GM20431 (cell line): ENCODE measurements at regions not wholly inside any gene's neighbourhood (a gene's known extent, or its start where the extent isn't known, plus 50 kb on each side); places are given as distances from the start of the nearest gene placed in this dataset.

Experiments used
- in situ Hi-C: fragments of 300-500 bp; cut with MseI, MboI; formaldehyde crosslinking; loops from one replicate; pipeline ENCODE4 v1.15.0; 2020; ENCODE audit warnings: low sequenced_read_pairs; ENCODE audit not compliant: unreplicated experiment

DNA sequence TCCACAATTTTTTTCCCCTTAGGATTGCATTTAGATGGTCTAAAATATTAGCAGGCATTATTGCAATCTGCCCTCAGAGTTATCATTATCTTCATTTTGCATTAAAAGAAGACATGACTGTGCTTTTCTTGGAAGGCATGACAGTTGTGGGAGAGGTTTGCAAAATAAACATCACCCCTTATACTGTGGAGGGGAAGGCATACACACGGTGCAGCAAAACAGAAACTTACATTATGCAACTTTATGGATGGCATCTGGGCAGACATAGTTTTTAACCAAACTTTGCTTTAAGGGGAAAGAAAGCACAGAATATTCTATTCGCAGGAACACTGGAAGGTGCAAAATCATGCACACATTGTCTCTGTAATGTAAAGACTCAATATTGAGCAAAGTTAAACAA lies 505.8 kb upstream of the ADAMTS16 start:
- in situ Hi-C loops: no loop called here

DNA sequence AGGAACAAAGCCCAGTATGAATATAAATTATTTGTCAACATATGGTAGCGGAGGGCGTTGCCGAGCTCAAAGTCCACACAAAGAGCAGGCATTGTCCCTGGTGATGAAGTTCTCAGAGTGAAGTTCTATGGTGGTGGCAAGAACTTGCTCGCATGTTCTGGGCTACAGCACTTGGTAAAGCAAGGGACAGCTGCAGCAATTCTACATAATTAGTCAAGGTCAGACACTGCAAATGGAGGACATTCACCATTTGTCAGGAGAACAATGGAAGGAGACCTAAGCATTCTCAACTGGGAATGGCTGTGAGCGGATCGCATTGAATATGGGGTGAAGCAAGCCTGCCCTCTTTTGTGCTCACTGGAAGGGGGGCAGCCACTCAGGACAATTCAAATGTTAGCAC lies 503.8 kb upstream of the ADAMTS16 start:
- in situ Hi-C loops: no loop called here

DNA sequence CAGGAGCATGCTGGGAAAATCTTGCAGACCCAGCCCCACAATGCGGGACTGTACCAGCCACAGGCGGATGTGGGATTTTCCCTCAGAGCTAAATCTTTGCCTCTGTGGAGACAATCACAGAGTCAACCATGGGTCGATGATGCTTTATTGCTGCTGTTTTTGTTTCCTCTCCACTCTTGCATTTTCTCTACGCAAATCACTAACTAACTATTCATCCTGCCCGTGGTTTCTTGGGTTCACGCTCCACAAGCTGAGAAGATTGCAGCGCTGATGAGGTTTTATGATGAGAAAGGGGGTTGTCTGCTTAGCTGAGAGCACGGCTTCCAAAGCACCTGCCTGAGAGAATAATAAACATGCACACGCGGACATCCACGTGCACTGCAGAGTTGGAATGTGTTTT lies 500.2 kb upstream of the ADAMTS16 start:
- in situ Hi-C loops: no loop called here

DNA sequence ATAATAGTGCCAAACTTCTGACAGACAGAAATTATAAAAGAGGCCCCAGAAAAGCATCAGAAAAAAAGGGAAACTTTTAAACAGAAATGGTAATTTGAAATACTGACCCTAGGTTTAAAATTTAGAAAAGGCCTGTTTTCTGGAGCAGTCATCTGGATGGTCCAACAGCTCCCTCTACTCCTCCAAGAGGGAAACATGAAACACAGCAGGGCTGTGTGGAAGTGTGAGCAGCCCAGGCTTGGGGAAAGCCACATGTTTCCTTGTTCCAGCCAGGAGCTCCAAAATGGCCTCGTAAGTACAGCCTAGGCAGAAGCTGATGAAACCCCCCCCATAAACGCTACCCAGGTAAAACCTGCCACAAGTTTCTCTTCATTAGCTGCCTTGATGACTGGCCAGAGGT lies 499.3 kb upstream of the ADAMTS16 start:
- in situ Hi-C loops: no loop called here

DNA sequence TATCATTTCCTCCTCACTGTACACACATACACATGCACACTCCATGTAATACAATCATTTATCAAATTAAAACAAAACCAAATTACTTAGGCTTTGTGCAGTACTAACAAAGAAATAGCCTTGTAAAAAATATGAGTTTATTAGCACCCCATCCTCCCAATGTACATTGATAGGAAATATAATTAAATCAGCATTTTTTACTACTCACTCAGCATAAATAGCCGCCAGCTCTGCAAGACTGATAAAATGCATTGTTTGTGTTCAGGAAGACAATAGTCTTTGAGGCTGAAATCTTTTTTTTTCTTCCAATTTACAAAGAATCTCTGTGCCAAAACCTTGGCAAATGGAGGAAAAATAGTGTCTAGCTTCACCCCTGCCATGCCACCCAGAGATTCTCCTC lies 497.6 kb upstream of the ADAMTS16 start:
- in situ Hi-C loops: no loop called here

DNA sequence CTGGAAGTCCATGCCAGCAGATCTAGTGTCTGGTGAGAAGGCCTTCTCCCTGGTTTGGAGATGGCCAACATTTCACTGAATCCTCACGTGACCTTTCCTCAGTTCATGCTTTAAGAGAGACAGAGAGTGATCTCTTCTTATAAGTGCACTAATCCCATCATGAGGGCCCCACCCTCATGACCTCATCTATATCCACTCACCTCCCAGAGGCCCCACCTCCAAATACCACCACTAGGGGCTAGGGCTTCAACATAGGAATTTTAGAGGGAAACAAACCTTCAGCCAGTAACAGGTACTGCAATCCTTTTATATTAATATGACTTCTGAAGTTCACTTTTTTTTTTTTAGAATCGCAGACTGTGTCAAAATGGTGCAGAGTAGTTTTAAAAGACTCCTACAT lies 496.9 kb upstream of the ADAMTS16 start:
- in situ Hi-C loops: no loop called here

DNA sequence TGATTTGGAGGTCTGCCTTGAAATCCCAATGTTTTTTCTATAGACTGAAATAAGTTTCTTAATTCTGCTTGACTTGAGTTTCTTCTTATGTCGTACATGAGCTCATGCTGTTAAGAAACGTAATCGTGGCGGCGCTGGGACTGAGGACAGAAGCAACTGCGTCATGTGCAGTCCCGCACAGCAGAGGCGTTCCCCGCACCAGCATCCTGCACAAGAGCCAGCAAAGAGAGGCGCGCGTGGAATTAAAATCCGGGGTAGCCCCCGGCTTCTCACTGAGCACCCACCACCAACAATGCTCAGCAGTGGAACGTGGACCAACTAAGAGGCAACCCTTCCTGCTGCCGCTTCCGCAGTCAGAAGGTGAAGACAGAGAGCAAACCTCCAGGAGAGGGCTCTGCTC lies 496.2 kb upstream of the ADAMTS16 start:
- in situ Hi-C loops: no loop called here

DNA sequence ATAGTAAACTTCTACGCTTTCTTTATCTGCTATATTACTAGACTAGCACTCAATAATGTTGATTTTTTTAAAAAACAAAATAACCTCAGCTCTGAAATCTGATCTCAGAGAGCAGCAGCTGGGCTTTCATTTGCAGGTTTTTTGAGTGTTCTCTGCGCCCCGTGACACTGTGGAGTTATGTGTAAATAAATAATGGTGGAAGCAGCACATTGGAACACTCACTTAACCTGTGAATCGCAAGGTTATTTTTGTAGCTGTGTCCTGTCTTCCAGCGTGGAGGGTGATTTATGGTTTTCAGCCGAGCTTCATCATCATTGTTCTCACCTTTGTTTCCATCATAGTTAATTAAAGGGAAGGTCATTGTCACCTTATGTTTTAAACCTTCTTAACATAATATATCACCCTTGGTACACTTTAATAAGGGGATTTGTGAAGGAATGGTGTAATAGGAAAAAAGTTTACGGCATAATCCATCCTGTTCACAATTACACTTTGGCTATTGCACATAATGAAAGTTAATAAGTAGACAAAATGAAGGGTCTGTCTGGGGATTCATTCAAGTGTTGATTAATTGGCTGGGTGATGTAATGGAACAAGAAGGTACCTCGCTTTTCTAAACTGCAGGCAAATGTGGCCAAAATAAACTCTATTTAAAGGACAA lies 493.3 kb upstream of the ADAMTS16 start:
- in situ Hi-C loops: no loop called here

DNA sequence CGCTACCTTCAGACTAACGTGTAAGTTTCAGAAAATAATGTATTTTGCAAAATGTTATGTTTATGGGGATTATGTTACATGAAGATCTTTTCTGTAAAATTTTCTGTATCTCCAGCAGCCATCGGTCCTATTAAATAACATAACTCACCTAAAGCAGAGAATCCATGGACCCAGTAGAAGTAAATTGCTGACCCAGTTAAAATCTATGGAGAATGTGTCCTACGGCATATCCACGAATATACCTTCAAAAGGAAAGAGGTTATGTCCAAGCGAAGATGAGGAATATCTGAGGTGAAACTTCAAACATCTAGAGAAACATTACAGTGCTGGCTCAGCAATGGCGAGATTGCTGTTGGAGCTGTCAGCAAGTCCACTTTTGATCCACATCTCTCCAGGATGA lies 492.2 kb upstream of the ADAMTS16 start:
- in situ Hi-C loops: no loop called here

DNA sequence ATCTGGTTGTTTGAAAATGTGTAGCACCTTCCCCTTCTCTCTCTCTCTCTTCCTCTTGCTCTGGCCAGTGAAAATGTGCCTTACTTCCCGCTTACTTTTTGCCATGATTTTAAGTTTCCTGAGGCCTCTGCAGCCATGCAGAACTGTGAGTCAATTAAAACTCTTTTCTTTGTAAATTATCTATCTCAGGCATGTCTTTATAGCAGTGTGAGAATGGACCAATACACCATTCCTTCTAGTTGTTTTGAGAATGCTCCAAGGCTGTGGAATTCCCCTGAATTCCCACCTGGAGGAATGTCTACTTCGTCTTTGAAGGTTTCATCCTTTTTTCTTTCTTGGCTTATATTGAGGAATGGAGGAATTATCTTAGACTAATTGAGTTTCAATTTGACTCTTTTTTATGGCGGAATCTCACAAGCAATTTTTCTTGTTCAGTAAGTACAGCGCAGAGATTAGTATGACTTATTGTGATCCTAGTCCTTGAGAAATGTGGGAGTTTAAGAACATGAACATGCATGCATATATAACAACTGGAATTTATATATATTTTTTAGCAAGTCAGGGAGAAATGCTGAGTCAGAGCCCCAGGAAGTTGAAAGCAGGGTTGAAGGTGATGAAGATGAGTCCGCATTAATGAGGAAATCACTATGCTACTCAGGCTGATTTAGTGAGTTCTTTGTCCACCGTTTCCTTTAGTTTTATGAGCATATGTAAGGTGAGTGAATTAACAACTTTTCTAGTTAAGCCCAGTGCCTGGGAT lies 488.1 kb upstream of the ADAMTS16 start:
- in situ Hi-C loops: no loop called here

DNA sequence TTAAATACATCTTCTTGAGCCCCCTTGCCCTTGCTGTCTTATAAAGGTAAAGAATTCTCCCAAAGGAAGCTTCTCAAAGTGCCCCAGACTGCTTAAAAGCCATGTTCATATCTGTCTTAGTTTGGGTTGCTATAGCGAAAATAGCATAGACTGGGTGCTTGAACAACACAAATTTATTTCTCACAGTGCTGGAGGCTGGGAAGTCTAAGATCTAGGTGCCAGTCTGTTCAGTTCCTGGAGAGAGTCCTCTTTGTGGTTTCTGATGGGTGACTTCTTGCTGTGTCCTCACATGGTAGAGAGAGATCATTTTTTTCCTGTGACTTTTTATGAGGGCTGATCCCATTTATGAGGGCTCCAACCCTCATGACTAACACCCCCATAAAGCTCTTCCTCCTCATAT lies 486.7 kb upstream of the ADAMTS16 start:
- in situ Hi-C loops: no loop called here

DNA sequence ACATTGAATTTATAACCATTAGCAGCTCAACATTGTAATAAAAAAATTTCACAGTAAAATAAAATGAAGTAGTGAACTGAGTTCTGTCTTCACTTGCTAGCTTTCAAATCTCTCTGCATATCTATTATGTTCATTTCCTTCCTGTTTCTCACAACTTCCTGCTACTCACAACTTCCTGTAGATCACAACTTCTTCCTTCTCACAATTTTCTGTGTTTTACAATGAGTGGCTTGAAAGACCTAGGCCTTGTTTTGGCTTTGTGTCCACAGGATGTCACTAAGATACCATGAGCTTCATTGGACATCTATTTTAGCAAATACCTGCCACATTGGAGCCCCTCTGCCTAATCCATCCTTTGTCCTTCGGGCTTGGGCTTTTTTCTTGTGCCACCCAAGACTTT lies 480.3 kb upstream of the ADAMTS16 start:
- in situ Hi-C loops: no loop called here

DNA sequence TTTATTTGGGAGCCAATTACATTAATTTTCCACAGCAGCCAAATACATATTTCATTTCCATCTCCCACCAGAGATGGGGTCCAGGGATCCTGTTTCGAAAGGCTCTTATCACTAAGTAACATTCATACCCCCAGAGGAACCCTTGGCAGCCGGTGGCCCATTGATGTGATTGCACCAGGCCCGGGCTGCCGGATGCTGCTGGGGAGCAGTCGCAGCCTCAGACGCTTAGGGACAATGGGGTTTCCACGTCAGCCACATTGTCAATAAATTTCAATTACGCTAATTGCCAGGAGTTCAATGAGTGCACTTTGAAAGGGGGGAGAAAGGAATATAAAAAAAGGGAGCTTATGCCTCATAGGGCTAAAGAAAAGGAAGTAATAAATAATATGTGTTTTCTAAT lies 478.8 kb upstream of the ADAMTS16 start:
- in situ Hi-C loops: no loop called here

DNA sequence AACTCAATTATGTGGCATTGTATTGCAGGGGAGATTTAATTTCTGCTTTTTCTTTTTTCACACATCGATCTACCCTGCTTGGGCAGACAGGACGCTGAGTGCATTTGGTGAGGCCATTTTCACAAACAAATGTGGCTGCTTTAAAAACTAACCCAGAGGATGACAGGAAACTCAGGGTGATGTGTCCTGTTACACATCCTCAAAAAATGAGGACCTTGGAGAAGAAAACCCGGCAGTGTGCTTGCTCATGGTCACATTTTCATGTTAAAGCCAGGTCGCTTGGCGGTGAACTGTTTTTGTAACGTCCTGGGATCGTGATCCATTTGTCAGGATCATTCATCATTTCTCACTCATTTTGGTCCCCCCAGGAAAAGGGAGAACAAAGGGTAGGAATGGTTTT lies 478.3 kb upstream of the ADAMTS16 start:
- in situ Hi-C loops: no loop called here

DNA sequence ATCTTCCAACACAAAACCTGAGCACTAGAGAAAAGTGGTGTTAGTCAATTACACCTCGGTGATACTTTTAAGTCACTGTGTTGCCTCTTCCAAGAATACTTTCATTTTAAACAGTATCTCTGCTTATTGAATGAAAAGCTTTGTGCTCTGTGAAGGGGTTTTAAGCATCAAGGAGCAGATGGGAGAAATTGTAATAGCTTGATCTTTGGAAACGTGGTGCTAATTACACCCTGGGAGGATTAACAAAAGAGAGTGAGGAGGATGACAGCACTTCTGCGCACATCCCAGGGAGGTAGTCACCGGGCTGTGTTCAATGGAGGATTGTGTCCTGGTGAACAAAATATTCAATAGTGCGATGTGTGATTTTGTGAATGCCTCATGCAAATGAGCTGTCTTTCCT lies 477.4 kb upstream of the ADAMTS16 start:
- in situ Hi-C loops: no loop called here

DNA sequence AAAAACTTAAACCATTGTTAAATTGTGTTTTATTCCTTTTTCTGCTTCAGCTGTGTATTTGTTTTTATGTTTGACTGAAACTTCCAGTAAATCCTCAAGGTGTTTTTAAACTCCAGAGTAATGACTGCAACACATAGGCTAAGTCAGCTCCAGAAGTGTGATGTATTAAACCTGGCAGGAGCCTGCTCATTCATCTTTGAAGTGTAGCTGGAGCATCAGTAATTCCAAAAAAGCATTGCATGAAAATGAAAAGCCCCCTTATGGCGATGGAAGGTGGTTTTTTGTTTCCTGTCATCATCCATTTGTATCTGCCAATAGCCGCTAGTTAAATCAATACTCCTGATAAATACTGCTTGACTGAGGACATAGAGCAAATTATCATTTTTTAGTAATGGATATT lies 474.2 kb upstream of the ADAMTS16 start:
- in situ Hi-C loops: no loop called here

DNA sequence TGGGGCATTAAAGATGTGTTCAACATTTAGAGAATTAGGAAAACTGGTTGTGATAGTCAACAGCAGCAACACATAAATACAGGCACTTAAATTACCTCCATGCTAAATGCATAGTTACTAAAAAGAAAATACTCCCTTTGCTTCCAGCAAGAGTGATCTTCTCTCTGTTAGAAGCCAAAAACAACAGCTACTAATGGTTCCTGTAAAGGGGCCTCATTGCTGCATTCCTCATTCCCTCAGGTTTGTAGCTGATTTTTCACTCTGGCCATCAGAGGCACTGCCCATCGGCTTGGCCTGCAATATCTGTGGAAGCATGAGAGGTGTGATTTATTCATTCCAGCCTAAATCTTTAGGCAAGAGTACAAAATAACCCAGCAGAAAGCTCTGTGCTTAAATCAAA lies 466.0 kb upstream of the ADAMTS16 start:
- in situ Hi-C loops: no loop called here

DNA sequence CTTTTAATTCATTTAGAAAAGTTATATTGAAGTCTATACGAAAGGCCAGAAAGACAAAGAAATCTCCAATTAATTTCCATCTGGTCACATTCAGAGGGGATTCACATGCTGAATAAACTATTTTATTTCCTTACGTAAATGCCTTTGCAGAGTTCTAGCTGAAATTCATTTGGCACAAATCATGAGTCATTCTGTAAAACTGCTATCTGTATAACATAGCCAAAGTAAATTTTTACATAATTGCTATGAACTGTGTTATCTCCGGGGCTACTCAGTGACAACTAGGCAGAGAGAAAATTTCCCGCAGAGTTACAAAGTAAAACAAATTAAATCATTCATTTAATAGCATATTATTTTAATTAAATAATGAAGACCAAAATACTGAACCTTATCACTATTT lies 463.2 kb upstream of the ADAMTS16 start:
- in situ Hi-C loops: no loop called here

DNA sequence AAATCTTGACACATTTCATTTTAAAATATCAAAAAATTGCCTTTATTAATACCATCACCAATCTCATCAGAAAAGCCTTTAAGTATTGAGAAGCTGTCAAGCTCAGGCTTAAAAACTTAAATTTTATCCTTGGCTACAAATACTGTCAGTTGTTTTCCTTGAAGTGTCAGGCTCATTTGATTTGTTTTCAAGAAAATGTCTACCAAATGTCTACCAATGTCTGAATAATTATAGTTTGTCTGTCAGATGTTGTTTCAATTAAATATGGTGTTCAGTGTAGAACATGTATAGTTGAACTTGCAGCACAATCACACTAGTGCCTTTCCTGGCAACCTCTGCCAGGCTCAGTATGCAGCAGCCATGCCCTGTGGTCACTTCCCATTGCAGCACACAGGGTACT lies 455.2 kb upstream of the ADAMTS16 start:
- in situ Hi-C loops: no loop called here

DNA sequence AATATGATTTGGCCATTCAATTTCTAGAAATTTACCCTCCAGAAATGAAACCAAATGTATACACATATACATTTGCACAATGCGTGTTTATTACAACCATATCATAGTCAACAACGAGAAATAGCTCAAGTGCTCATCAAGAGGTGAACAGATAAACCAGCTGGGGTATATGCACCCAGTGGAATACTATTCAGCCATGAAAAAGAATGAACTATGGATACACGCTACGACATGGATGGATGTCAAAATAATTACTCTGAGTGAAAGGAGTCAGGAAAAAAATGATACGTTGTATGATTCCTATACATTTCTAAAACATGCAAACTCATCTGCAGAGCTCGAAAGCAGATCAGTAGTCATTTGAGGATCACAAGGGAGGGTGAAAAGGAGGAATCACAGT lies 441.5 kb upstream of the ADAMTS16 start:
- in situ Hi-C loops: no loop called here

DNA sequence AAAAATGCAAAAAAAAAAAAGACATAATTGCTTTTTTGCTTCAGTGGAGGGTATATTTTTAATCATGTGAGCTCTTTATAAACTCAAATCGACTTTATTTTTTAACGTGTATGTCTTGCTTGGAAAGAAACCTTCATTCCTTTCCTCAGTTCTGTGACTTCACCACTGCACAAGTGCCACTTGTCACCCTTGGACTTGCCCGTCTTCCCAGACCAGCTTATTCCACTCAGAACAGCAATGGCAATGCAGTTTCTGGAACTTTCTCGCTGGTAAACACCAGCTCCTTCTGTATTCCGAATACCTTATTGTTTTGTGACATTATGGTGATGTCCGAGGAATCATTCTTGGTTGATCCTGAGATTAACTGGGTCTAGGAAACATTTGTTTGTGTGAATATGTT lies 440.5 kb upstream of the ADAMTS16 start:
- in situ Hi-C loops: no loop called here

DNA sequence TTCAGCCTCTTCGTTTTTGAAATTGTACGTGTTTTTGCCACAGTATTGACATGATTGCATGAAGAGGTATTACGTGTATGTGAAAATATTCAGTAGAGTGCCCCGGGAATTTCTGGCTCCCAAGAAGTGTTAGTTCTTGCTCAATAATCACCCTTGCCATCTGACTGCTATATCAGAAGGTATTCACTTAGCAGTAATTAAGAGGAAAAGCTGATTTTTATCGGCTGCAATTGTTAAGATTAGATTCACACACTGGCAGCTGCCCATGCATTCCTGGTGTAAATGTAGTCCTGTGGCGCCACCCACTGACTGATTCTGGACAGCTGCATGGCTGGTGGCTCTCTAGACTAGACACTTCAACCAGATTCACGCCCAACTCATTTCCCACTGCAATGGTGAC lies 440.1 kb upstream of the ADAMTS16 start:
- in situ Hi-C loops: no loop called here
